ENCODE measurements at regions not wholly inside any gene's neighbourhood (a gene's known extent, or its start where the extent isn't known, plus 50 kb on each side); places are given as distances from the start of the nearest gene placed in this dataset.

DNA sequence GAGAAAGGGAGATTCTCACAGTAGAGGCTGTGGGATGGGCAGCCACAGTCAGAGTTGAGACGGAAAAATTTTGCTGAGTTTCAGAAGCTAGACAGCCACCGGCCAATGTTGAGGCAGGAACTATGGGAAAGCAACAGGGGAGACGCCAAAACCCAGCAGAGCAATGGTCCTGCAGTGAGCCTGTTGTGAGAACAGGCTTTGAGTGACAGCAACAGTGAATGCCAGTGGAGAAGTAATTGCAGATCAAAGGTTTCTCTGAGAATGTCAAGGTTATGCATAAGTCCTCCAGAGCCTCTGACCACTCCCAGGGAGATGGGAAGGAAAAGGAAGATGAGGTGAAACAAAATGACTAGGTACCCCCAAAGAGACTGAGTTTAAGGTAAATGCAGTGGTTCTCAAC is 54.2 kb upstream of the DAAM1 start:
- H3K4me1 ChIP-seq (ENCODE audit: control insufficient read depth in 1 of 2, insufficient read depth in 2 of 2, low read depth in 1 of 2, low read length in 1 of 2), result peaks cover 0 to 2% of the 10 kb centered on the region in 2 experiments; a peak in 1 of 4 replicates
- POLR2A ChIA-PET, result no interaction called here
- H3K9me2 ChIP-seq, result no peaks in the 10 kb centered on the region
- no peaks in the 10 kb centered on the region for H3K79me2 ChIP-seq (ENCODE audit: insufficient read depth)
- no peaks in the 10 kb centered on the region for H4K20me1 ChIP-seq (ENCODE audit: insufficient read depth)
- no peak overlapping the region for H3K9ac ChIP-seq
- no peak overlapping the region for H3K4me3 ChIP-seq (ENCODE audit: low read depth in 2 of 2, low read length in 1 of 2)
- H3K36me3 ChIP-seq (replicated peaks in 1 of 2; ENCODE audit: control insufficient read depth in 1 of 2, insufficient read depth in 2 of 2, low read length in 1 of 2), result no peaks in the 10 kb centered on the region
- WGBS (ENCODE audit: low lambda C conversion rate), result 75% methylated on average over 3 of the region's 3 CpGs
- no peak overlapping the region for H2AFZ ChIP-seq (ENCODE audit: low read depth)
- no peaks in the 10 kb centered on the region for H3K27me3 ChIP-seq (ENCODE audit: insufficient read depth)
- CTCF ChIA-PET, result interaction anchor here (0.8 to 1.6 kb wide), 3 partner anchors 10 to 442 kb away, joined by 3 to 6 read pairs (median 3); partner anchors contain the start of gene CCDC175
- no peaks in the 10 kb centered on the region for H3F3A ChIP-seq (replicated peaks; ENCODE audit: insufficient read depth)
- TF ChIP-seq RFX5 (IDR thresholded peaks at IDR 0.05; ENCODE audit: low read length), result no peak
- no peak for TF ChIP-seq GABPA (IDR thresholded peaks at IDR 0.05; ENCODE audit: low read depth)
- TF ChIP-seq, protein P1, sequence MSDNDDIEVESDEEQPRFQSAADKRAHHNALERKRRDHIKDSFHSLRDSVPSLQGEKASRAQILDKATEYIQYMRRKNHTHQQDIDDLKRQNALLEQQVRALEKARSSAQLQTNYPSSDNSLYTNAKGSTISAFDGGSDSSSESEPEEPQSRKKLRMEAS (IDR thresholded peaks at IDR 0.05; ENCODE audit: low read depth), result no peak
- TF ChIP-seq, protein P2, sequence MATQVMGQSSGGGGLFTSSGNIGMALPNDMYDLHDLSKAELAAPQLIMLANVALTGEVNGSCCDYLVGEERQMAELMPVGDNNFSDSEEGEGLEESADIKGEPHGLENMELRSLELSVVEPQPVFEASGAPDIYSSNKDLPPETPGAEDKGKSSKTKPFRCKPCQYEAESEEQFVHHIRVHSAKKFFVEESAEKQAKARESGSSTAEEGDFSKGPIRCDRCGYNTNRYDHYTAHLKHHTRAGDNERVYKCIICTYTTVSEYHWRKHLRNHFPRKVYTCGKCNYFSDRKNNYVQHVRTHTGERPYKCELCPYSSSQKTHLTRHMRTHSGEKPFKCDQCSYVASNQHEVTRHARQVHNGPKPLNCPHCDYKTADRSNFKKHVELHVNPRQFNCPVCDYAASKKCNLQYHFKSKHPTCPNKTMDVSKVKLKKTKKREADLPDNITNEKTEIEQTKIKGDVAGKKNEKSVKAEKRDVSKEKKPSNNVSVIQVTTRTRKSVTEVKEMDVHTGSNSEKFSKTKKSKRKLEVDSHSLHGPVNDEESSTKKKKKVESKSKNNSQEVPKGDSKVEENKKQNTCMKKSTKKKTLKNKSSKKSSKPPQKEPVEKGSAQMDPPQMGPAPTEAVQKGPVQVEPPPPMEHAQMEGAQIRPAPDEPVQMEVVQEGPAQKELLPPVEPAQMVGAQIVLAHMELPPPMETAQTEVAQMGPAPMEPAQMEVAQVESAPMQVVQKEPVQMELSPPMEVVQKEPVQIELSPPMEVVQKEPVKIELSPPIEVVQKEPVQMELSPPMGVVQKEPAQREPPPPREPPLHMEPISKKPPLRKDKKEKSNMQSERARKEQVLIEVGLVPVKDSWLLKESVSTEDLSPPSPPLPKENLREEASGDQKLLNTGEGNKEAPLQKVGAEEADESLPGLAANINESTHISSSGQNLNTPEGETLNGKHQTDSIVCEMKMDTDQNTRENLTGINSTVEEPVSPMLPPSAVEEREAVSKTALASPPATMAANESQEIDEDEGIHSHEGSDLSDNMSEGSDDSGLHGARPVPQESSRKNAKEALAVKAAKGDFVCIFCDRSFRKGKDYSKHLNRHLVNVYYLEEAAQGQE (IDR thresholded peaks at IDR 0.05; ENCODE audit: low read depth, low read length), result no peak
- TF ChIP-seq EP300 (IDR thresholded peaks at IDR 0.05; ENCODE audit: borderline replicate concordance in 1 of 2, low read depth in 1 of 2, low read length in 1 of 2), result no peak
- TF ChIP-seq CHD2 (IDR thresholded peaks at IDR 0.05; ENCODE audit: low read length, partially characterized antibody), result no peak
- TF ChIP-seq, protein P3, sequence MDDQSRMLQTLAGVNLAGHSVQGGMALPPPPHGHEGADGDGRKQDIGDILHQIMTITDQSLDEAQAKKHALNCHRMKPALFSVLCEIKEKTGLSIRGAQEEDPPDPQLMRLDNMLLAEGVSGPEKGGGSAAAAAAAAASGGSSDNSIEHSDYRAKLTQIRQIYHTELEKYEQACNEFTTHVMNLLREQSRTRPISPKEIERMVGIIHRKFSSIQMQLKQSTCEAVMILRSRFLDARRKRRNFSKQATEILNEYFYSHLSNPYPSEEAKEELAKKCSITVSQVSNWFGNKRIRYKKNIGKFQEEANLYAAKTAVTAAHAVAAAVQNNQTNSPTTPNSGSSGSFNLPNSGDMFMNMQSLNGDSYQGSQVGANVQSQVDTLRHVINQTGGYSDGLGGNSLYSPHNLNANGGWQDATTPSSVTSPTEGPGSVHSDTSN (IDR thresholded peaks at IDR 0.05), result no peak
- TF ChIP-seq RAD21 (IDR thresholded peaks at IDR 0.05; ENCODE audit: low read length), result no peak
- no peak for TF ChIP-seq RCOR1 (IDR thresholded peaks at IDR 0.05; ENCODE audit: low read length)
- no peak for TF ChIP-seq RXRA (IDR thresholded peaks at IDR 0.05; ENCODE audit: borderline replicate concordance, low read depth)
- no peak overlapping the region for H3K4me2 ChIP-seq
- no peak overlapping the region for H3K27ac ChIP-seq (ENCODE audit: low read depth in 2 of 2, low read length in 1 of 2)
- no peaks in the 10 kb centered on the region for H3K9me3 ChIP-seq
- DNase-seq, result no peak

DNA sequence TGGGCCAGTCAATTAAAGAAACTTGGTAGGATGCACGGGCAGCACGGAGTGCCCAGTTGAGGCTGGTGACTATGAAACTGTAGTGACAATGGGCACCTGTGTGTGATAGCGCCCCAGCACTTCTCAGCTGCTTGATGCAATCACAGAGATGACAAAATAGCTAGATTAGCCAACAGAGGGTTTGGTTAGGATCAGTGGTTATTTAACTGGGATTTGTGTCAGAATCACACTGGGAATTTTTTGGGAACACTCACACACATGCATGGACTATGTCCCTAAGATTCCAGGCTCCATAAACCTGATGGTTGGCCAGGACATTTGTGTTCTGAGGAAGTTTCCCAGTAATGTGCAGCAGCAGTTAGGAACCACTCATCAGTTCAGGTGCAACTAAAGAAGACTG is 51.2 kb upstream of the DAAM1 start:
- no peaks in the 10 kb centered on the region for H3K27me3 ChIP-seq (ENCODE audit: insufficient read depth)
- no peak for DNase-seq
- 71% methylated on average over 3 of the region's 3 CpGs for WGBS (ENCODE audit: low lambda C conversion rate)
- CTCF ChIA-PET, result interaction anchor here (1.1 to 2.0 kb wide), 2 partner anchors 10 to 306 kb away, joined by 5 to 8 read pairs; no protein-coding TSS in a partner anchor
- no peak overlapping the region for H3K27ac ChIP-seq (ENCODE audit: low read depth in 2 of 2, low read length in 1 of 2)
- no peak overlapping the region for H3K4me3 ChIP-seq (ENCODE audit: low read depth in 2 of 2, low read length in 1 of 2)
- no peaks in the 10 kb centered on the region for H3K79me2 ChIP-seq (ENCODE audit: insufficient read depth)
- H3K9me3 ChIP-seq, result no peaks in the 10 kb centered on the region
- H3K36me3 ChIP-seq (replicated peaks in 1 of 2; ENCODE audit: control insufficient read depth in 1 of 2, insufficient read depth in 2 of 2, low read length in 1 of 2), result no peaks in the 10 kb centered on the region
- no peak overlapping the region for H2AFZ ChIP-seq (ENCODE audit: low read depth)
- H3K4me2 ChIP-seq, result no peak overlapping the region
- H3K9me2 ChIP-seq, result no peaks in the 10 kb centered on the region
- no peak overlapping the region for H3K9ac ChIP-seq
- no peaks in the 10 kb centered on the region for H3K4me1 ChIP-seq (ENCODE audit: control insufficient read depth in 1 of 2, insufficient read depth in 2 of 2, low read depth in 1 of 2, low read length in 1 of 2)
- TF ChIP-seq FOSL2 (IDR thresholded peaks at IDR 0.05; ENCODE audit: borderline replicate concordance, low read depth), result no peak
- TF ChIP-seq, protein P1 (IDR thresholded peaks at IDR 0.05; ENCODE audit: low read depth), result no peak
- no peak for TF ChIP-seq YY1 (IDR thresholded peaks at IDR 0.05; ENCODE audit: low read depth)
- no peak for TF ChIP-seq RCOR1 (IDR thresholded peaks at IDR 0.05; ENCODE audit: low read length)
- TF ChIP-seq, protein P4, sequence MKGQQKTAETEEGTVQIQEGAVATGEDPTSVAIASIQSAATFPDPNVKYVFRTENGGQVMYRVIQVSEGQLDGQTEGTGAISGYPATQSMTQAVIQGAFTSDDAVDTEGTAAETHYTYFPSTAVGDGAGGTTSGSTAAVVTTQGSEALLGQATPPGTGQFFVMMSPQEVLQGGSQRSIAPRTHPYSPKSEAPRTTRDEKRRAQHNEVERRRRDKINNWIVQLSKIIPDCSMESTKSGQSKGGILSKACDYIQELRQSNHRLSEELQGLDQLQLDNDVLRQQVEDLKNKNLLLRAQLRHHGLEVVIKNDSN (IDR thresholded peaks at IDR 0.05; ENCODE audit: borderline replicate concordance, low read depth), result no peak
- TF ChIP-seq, protein P5, sequence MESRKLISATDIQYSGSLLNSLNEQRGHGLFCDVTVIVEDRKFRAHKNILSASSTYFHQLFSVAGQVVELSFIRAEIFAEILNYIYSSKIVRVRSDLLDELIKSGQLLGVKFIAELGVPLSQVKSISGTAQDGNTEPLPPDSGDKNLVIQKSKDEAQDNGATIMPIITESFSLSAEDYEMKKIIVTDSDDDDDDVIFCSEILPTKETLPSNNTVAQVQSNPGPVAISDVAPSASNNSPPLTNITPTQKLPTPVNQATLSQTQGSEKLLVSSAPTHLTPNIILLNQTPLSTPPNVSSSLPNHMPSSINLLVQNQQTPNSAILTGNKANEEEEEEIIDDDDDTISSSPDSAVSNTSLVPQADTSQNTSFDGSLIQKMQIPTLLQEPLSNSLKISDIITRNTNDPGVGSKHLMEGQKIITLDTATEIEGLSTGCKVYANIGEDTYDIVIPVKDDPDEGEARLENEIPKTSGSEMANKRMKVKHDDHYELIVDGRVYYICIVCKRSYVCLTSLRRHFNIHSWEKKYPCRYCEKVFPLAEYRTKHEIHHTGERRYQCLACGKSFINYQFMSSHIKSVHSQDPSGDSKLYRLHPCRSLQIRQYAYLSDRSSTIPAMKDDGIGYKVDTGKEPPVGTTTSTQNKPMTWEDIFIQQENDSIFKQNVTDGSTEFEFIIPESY (IDR thresholded peaks at IDR 0.05; ENCODE audit: borderline replicate concordance, low read depth), result no peak
- no peak for TF ChIP-seq CHD2 (IDR thresholded peaks at IDR 0.05; ENCODE audit: low read length, partially characterized antibody)
- no peak for TF ChIP-seq MXI1 (IDR thresholded peaks at IDR 0.05; ENCODE audit: low read depth, low read length)
- TF ChIP-seq, protein P3 (IDR thresholded peaks at IDR 0.05), result no peak
- TF ChIP-seq ELF1 (IDR thresholded peaks at IDR 0.05), result no peak
- TF ChIP-seq MEF2A (IDR thresholded peaks at IDR 0.05; ENCODE audit: borderline replicate concordance, low read depth), result no peak
- POLR2A ChIA-PET, result no interaction called here
- H4K20me1 ChIP-seq (ENCODE audit: insufficient read depth), result no peaks in the 10 kb centered on the region
- H3F3A ChIP-seq (replicated peaks; ENCODE audit: insufficient read depth), result no peaks in the 10 kb centered on the region
